NCI-H2029 (cell line): ENCODE measurements at regions not wholly inside any gene's neighbourhood (a gene's known extent, or its start where the extent isn't known, plus 50 kb on each side); places are given as distances from the start of the nearest gene placed in this dataset.

Source experiments
- DNase-seq: peaks from one replicate; lab custom pipeline; 2025; lab: John Stamatoyannopoulos, UW

GRCh38 chr6:88339761-88340160 is 173.6 kb upstream of the CNR1 start:
- DNase-seq, result no peak

- DNase-seq, result no peak
Measured at GRCh38 chr6:88321306-88321705, 155.2 kb upstream of the CNR1 start.

- no peak for DNase-seq
Measured at GRCh38 chr6:88311561-88311960, 145.4 kb upstream of the CNR1 start.

GRCh38 chr6:88304520-88304919 is 138.4 kb upstream of the CNR1 start:
- no peak for DNase-seq

GRCh38 chr6:88302769-88303225 is 136.7 kb upstream of the CNR1 start:
- DNase-seq, result no peak

- DNase-seq, result no peak
Measured at GRCh38 chr6:88301888-88302768, 136.0 kb upstream of the CNR1 start.

GRCh38 chr6:88301256-88301655 is 135.1 kb upstream of the CNR1 start:
- no peak for DNase-seq

GRCh38 chr6:88298066-88298845 is 132.1 kb upstream of the CNR1 start:
- no peak for DNase-seq

GRCh38 chr6:88296694-88297093 is 130.5 kb upstream of the CNR1 start:
- no peak for DNase-seq

GRCh38 chr6:88295663-88296062 is 129.5 kb upstream of the CNR1 start:
- DNase-seq, result no peak

GRCh38 chr6:88294702-88295101 is 128.6 kb upstream of the CNR1 start:
- no peak for DNase-seq

- no peak for DNase-seq
Measured at GRCh38 chr6:88290411-88290810, 124.3 kb upstream of the CNR1 start.

- no peak for DNase-seq
Measured at GRCh38 chr6:88287696-88288095, 121.5 kb upstream of the CNR1 start.

GRCh38 chr6:88276331-88276730 is 110.2 kb upstream of the CNR1 start:
- DNase-seq, result no peak

GRCh38 chr6:88268508-88268907 is 102.4 kb upstream of the CNR1 start:
- no peak for DNase-seq

GRCh38 chr6:88266126-88266525 is 100.0 kb upstream of the CNR1 start:
- no peak for DNase-seq

- DNase-seq, result no peak
Measured at GRCh38 chr6:88263591-88263990, 97.4 kb upstream of the CNR1 start.

GRCh38 chr6:88262332-88262731 is 96.2 kb upstream of the CNR1 start:
- DNase-seq, result no peak

GRCh38 chr6:88251301-88251700 is 85.2 kb upstream of the CNR1 start:
- no peak for DNase-seq

GRCh38 chr6:88248709-88249321 is 82.7 kb upstream of the CNR1 start:
- DNase-seq, result no peak

GRCh38 chr6:88246654-88247053 is 80.5 kb upstream of the CNR1 start:
- no peak for DNase-seq

GRCh38 chr6:88244721-88245120 is 78.6 kb upstream of the CNR1 start:
- no peak for DNase-seq

GRCh38 chr6:88238901-88239300 is 72.8 kb upstream of the CNR1 start:
- DNase-seq, result no peak
